Left lung (tissue), 4 donors: ENCODE measurements at regions not wholly inside any gene's neighbourhood (a gene's known extent, or its start where the extent isn't known, plus 50 kb on each side); places are given as distances from the start of the nearest gene placed in this dataset.
A peak's percentile ranks its signal among the peaks of the same experiment; 100 is the strongest.

ENCODE experiments used
- ATAC-seq: fragments of 200-7000 bp; cut with Tn5 transposase; one replicate; pipeline ENCODE4 v1.9.1; 2020; ENCODE audit warnings: moderate library complexity
- DNase-seq, 4 donors: peaks; one replicate each; pipeline ENCODE4 v3.0.0-alpha.2; 2013 to 2020
- H3K27ac ChIP-seq, 2 donors: fragments of 200-600 bp; sonication (generic) in 1 of 2; one replicate each; pipeline versions ENCODE4 v1.5.0 to v1.8.0; 2020 to 2021
- H3K27me3 ChIP-seq, 2 donors: fragments of 200-600 bp; sonication (generic) in 1 of 2; one replicate each; pipeline versions ENCODE4 v1.5.0 to v1.8.0; 2020 to 2021
- H3K36me3 ChIP-seq, 2 donors: fragments of 200-600 bp; sonication (generic) in 1 of 2; one replicate each; pipeline versions ENCODE4 v1.5.0 to v1.8.0; 2020 to 2021
- H3K4me1 ChIP-seq, 2 donors: fragments of 200-600 bp; one replicate each; pipeline ENCODE4 v1.8.0; 2021
- H3K4me3 ChIP-seq, 2 donors: fragments of 200-600 bp; sonication (generic) in 1 of 2; one replicate each; pipeline versions ENCODE4 v1.5.0 to v1.8.0; 2020 to 2021; ENCODE audit warnings: mild to moderate bottlenecking in 1 of 2
- H3K9me3 ChIP-seq, 2 donors: fragments of 200-600 bp; sonication (generic) in 1 of 2; one replicate each; pipeline versions ENCODE4 v1.5.0 to v1.8.0; 2020 to 2021
- intact Hi-C, 2 donors: fragments of 100-400 bp; cut with DNase I; formaldehyde crosslinking; loops; one replicate each; pipeline versions ENCODE4 v1.11.2 to v1.14.2; 2022
- TF ChIP-seq, protein P1 (sequence below), 2 donors: fragments of 200-600 bp; sonication (generic) in 1 of 2; IDR thresholded peaks; one replicate each; pipeline versions ENCODE4 v1.5.0 to v1.8.0; 2021; ENCODE audit warnings: antibody characterized with exemption in 2 of 2
- donor health status: DM: no; HTN: yes; CAD: no.
- donor health status: DM: no; HTN: no; CAD: no.

DNA sequence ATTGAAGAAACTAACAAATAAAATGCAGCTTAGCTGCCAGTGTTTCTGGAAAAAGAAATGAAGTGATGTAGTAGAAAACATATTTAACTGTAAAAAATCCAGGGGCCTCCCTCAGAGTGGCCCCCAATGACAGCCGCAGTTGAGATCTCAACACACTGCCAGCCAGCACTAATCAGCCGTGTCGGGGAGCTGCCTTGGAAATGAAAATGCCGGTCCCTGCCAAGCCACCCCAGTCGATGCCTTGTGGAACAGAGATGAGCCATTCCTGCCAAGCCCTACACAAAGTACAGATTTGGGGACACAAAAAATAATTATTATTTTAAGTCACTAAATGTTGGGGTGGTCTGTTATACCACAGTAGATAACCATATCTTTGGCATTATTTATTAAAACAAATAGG lies 1342.4 kb downstream of the EFNB2 start:
- TF ChIP-seq, protein P1, sequence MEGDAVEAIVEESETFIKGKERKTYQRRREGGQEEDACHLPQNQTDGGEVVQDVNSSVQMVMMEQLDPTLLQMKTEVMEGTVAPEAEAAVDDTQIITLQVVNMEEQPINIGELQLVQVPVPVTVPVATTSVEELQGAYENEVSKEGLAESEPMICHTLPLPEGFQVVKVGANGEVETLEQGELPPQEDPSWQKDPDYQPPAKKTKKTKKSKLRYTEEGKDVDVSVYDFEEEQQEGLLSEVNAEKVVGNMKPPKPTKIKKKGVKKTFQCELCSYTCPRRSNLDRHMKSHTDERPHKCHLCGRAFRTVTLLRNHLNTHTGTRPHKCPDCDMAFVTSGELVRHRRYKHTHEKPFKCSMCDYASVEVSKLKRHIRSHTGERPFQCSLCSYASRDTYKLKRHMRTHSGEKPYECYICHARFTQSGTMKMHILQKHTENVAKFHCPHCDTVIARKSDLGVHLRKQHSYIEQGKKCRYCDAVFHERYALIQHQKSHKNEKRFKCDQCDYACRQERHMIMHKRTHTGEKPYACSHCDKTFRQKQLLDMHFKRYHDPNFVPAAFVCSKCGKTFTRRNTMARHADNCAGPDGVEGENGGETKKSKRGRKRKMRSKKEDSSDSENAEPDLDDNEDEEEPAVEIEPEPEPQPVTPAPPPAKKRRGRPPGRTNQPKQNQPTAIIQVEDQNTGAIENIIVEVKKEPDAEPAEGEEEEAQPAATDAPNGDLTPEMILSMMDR (IDR thresholded peaks at IDR 0.05): no peak
- intact Hi-C loops: no loop called here
- Histone ChIP-seq H3K4me1 (no peaks in the 10 kb centered on the region), H3K4me3 (no peak overlapping the region), H3K9me3 (no peaks in the 10 kb centered on the region), H3K36me3 (no peaks in the 10 kb centered on the region), H3K27me3 (no peaks in the 10 kb centered on the region), H3K27ac (no peak overlapping the region)
- ATAC-seq: no peak
- DNase-seq: no peak

DNA sequence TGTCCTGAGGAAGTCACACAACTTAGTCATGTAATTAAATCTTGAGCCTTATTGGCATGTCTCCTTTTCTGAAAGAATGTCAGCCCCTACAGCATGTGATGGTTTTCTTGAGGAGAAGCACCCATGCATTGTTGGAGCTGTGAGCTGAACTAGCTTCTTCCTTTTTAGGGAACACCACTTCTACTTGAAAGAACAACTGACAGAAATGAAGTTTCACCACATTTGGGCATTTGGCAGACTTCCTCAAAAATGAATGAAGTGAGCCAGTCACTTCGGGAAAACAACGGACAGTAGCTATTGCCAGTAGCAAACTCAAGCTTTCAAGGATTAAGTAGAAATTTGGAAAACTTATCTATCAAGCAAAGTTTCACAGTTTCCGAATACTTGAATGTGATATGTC lies 1351.3 kb downstream of the EFNB2 start:
- DNase-seq (no peak), ATAC-seq (no peak)
- TF ChIP-seq, protein P1 (IDR thresholded peaks at IDR 0.05): no peak
- no peak overlapping the region for H3K27ac ChIP-seq
- no peak overlapping the region for H3K4me3 ChIP-seq
- H3K4me1 ChIP-seq: no peaks in the 10 kb centered on the region
- intact Hi-C loops: no loop called here
- H3K27me3 ChIP-seq: no peaks in the 10 kb centered on the region
- no peaks in the 10 kb centered on the region for H3K36me3 ChIP-seq
- H3K9me3 ChIP-seq: peaks cover 0 to 3% of the 10 kb centered on the region in 2 donors

DNA sequence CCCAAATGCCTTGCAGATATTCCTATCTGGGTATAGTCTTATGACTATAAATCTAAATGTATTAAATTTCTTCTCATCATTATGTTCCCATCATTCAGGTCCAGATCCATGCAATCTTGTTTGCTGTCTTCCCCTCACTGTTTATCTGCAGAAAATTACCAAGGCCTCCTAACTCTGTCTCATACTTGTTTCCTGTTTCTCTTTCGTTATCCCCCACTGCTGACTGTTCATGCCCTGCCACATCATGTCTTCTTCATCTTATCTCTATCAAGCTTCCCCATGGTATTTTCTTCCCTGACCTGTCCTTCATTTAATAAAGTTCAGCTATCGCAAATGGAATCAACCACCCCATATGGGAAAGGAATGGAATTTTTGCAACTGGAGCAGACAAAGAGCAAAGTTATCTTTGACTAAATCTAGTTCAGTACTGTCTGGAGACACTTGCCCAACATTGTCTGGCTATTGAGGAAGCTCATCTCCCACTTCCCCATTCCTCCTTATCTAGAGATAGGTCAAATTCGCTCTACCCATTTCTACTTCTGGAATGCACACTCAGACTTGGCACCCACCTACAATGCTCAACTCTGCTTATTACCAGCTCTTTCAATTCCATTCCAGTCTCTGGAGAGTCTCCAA lies 1358.1 kb downstream of the EFNB2 start:
- no peak overlapping the region for H3K4me3 ChIP-seq
- no peaks in the 10 kb centered on the region for H3K27me3 ChIP-seq
- ATAC-seq: peak; percentile 43
- no peaks in the 10 kb centered on the region for H3K9me3 ChIP-seq
- intact Hi-C loops: no loop called here
- H3K36me3 ChIP-seq: no peaks in the 10 kb centered on the region
- H3K4me1 ChIP-seq: no peaks in the 10 kb centered on the region
- TF ChIP-seq, protein P1 (IDR thresholded peaks at IDR 0.05): no peak
- H3K27ac ChIP-seq: peak overlapping the region in 1 of 2 donors; percentile 2
- no peak for DNase-seq

DNA sequence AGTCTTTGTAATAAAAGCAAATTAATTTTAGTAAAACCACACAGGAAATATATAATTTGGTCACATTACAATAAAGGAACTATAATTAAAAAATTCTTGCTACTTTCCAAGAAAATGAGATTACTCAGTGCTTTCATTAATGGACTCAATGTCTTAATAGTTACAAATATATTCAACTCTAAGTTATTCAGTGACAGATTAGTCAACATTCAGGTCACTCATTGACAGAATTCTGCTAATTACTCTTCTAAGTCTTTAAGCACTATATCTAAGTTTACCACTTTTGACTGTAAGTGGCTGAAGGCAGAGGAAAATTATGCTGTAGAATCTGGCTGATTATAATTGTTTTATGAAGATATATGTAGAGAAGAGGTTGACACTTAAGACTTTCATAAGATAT lies 1365.0 kb downstream of the EFNB2 start:
- no peaks in the 10 kb centered on the region for H3K27me3 ChIP-seq
- H3K9me3 ChIP-seq: peaks cover 0 to 13% of the 10 kb centered on the region in 2 donors
- ATAC-seq (no peak), DNase-seq (no peak)
- TF ChIP-seq, protein P1 (IDR thresholded peaks at IDR 0.05): no peak
- H3K4me1 ChIP-seq: no peaks in the 10 kb centered on the region
- H3K36me3 ChIP-seq: no peaks in the 10 kb centered on the region
- no peak overlapping the region for H3K4me3 ChIP-seq
- intact Hi-C loops: no loop called here
- H3K27ac ChIP-seq: no peak overlapping the region

DNA sequence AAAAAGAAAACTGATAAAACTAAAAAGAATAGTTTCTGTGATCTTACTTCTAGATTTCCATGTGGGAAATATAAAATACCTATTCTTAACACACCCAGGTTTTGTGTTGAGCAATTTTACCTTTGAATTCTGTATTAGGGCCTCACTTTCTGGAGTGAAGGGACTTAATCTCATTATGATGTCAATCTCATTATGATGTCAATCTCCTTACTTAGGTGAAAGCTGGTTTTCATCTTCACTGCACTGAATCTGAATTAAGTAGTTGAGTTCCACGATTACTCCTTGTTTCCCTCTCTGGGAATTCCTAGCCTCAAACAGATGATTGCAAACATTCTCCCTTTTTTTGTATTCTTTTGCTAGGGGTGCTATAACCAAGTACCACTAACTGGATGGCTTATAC lies 1367.2 kb downstream of the EFNB2 start:
- Histone ChIP-seq H3K36me3 (no peaks in the 10 kb centered on the region), H3K27ac (no peak overlapping the region), H3K4me1 (no peaks in the 10 kb centered on the region), H3K27me3 (no peaks in the 10 kb centered on the region), H3K9me3 (peaks cover 0 to 13% of the 10 kb centered on the region in 2 donors), H3K4me3 (no peak overlapping the region)
- TF ChIP-seq, protein P1 (IDR thresholded peaks at IDR 0.05): no peak
- no peak for DNase-seq
- intact Hi-C loops: no loop called here
- no peak for ATAC-seq
